GM10266 (cell line): ENCODE measurements at regions not wholly inside any gene's neighbourhood (a gene's known extent, or its start where the extent isn't known, plus 50 kb on each side); places are given as distances from the start of the nearest gene placed in this dataset.
A peak's percentile ranks its signal among the peaks of the same experiment; 100 is the strongest.

Source experiments
- DNase-seq: peaks from one replicate; pipeline ENCODE4 v3.0.0; 2012; ENCODE audit errors: extremely low spot score
- TF ChIP-seq, protein P1 (sequence below): IDR thresholded peaks from 2 replicates; pipeline ENCODE4 v1.5.1; 2012; ENCODE audit warnings: mild to moderate bottlenecking, low read depth; ENCODE audit not compliant: control insufficient read depth, insufficient read depth; ENCODE audit errors: missing control alignments

DNA sequence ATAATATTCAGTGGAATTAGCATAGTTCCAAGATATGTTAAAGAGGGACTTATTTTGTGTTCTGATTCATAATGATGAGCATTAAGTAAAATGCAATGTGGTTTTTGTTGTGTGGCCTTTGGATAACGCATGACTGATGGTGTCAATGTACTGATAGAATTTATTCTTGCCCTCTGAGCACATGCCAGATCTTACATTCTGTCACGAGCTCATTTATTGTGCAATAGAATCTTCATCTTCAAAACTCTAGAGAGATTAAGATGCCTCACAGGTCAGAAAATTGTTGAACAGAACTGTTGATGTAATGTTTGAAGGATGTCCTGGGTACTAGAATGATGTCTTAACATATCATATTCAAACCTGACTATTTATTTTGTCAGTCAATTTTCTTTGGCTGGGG is 148.0 kb upstream of the HTR2A start:
- TF ChIP-seq, protein P1, sequence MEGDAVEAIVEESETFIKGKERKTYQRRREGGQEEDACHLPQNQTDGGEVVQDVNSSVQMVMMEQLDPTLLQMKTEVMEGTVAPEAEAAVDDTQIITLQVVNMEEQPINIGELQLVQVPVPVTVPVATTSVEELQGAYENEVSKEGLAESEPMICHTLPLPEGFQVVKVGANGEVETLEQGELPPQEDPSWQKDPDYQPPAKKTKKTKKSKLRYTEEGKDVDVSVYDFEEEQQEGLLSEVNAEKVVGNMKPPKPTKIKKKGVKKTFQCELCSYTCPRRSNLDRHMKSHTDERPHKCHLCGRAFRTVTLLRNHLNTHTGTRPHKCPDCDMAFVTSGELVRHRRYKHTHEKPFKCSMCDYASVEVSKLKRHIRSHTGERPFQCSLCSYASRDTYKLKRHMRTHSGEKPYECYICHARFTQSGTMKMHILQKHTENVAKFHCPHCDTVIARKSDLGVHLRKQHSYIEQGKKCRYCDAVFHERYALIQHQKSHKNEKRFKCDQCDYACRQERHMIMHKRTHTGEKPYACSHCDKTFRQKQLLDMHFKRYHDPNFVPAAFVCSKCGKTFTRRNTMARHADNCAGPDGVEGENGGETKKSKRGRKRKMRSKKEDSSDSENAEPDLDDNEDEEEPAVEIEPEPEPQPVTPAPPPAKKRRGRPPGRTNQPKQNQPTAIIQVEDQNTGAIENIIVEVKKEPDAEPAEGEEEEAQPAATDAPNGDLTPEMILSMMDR: no peak
- DNase-seq: no peak

DNA sequence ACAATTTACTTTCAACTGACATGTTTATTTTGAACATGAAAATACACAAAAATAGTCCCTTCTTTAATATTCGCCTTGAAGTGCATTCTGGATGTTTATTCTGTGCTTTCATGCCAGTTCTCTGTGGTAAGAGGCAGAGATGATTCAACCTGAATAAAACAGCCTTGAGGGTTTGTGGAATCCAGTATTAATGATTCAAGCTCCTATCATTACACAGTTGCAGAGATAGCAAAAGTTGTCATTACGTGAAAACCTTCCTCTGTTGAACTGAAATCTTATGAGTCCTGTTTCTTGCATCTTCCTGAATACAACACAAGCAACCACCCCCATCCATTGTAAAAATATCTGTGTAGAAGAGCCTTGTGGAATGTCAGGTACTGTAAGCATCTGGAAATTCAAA is 142.3 kb upstream of the HTR2A start:
- DNase-seq: no peak
- TF ChIP-seq, protein P1: no peak

DNA sequence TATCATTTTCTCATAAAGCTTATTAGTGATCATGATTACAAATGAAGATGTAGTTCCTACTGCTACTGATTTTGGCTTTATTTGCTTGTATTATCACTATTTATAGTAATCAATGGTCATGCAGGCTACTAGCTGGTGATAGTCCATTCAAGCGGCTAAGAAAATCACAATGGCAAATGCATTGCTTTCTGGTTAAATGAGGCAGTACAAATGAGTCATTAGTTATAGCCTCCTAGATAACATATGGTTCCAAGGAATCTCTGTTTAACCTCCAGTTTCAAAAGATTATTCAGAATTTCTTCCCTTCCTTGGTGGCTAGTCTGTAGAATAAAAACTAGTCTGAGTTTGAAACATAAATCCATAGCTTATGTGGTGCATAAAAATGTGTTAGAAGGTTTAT is 141.3 kb upstream of the HTR2A start:
- TF ChIP-seq, protein P1: no peak
- DNase-seq: no peak

DNA sequence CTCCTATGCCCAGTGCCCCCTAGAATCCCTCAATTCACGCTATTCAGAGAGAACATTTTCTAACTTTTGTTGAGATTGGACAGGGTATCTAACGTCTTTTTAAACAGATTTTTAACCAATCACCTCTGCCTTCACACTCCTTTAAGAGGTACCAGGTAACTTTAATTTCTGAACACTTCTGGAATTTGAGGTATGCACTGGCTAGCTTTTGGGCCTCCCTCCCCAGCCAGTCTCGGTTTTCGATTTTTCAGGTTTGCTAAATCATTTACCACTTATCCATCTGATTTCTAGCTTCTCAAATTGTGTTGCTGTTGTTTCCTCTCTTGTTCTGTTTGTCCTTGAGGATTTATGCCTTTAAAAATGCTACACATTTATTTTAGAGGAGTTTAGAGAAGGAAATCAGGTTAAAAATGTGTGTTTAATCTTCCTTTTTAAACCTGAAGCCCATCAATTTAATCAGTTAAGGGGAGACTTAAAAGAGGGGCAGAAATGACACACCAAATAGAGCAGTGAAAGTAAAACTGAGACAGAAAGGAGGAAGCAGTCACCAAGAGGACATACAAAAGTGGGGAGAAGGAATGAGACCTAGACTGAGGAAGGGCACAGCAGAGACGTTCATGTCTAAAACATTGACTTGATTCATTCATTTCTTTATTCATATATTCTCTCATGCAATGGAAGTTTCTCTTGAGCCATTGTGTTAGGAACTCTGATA is 139.6 kb upstream of the HTR2A start:
- peak; percentile 23 for DNase-seq
- TF ChIP-seq, protein P1: no peak

DNA sequence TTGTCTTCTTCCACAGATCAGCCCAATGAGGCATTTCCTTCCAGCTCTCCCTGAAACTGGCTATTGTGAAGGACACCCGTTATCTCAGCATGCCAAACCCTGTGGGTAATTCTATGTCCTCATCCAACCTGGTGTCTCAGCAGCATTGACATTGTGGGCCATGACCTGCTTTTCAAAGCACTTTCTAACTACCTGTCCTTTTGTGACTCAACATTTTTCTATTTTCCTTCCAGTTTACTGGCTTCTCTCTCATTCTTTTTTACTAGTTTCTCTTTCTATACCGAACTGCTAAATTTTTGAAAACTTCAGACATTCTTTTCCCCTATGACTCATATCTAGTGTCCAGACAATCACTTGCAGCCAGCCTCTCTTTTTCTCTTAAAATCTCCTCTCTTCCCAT is 136.4 kb upstream of the HTR2A start:
- no peak for DNase-seq
- TF ChIP-seq, protein P1: no peak

DNA sequence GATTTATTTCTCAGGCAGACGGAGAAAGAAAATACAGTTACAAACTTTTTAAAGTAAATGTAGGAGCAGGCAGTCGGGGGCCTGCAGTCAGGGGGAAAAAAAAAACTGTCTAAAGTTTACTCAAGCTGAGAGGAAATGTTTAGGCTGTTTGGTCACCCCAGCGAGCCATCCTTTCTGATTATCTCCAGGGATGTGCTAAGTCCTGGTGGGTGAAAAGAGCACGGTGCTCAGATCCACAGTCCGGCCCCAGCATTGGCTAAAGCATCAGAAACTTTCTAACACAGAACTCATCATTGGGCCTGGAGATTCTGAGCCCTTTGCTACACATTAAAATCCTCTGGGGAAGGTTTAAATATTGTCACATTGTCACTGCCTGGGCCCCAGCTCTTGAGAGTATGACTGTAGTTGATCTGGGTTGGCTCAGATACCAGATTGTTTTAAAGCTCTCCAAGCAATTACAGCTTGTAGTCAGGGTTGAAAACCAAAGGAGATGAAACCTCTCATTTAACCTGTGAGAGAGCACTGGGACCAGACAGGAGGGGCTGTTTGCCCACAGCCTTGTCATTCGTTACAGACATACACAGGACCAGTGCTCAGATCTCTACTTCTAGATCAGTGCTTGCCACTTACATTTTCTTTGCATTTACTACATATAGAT is 131.1 kb upstream of the HTR2A start:
- DNase-seq: no peak
- TF ChIP-seq, protein P1: no peak

GRCh38 chr13:47025791-47026447 is 129.1 kb upstream of the HTR2A start:
- DNase-seq: no peak

More at GRCh38 chr13:47025791-47026447, 129.1 kb upstream of the HTR2A start:
- TF ChIP-seq, protein P1: no peak
